Nephron progenitor cell (in vitro differentiated cells): ENCODE measurements at regions not wholly inside any gene's neighbourhood (a gene's known extent, or its start where the extent isn't known, plus 50 kb on each side); places are given as distances from the start of the nearest gene placed in this dataset.

ENCODE experiments used
- DNase-seq: peaks from one replicate; pipeline ENCODE4 v3.0.0; 2021
- H3K27ac Mint-ChIP-seq: 2 replicates; pipeline ENCODE4 v1.8.0; 2021; ENCODE audit warnings: mild to moderate bottlenecking, moderate library complexity, mixed read lengths
- H3K27me3 Mint-ChIP-seq: 2 replicates; pipeline ENCODE4 v1.8.0; 2021; ENCODE audit warnings: mild to moderate bottlenecking, low read depth, mixed read lengths; ENCODE audit not compliant: poor library complexity
- H3K36me3 Mint-ChIP-seq: 2 replicates; pipeline ENCODE4 v1.8.0; 2021; ENCODE audit warnings: low read depth, mixed read lengths
- H3K4me1 Mint-ChIP-seq: 2 replicates; pipeline ENCODE4 v1.8.0; 2021; ENCODE audit warnings: mixed read lengths
- H3K4me3 Mint-ChIP-seq: 2 replicates; pipeline ENCODE4 v1.8.0; 2021; ENCODE audit warnings: mild to moderate bottlenecking, moderate library complexity, mixed read lengths
- H3K9me3 Mint-ChIP-seq: 2 replicates; pipeline ENCODE4 v1.8.0; 2021; ENCODE audit warnings: mild to moderate bottlenecking, moderate library complexity, mixed read lengths
- CTCF ChIP-seq: fragments of 200-600 bp; sonication (generic); IDR thresholded peaks from 2 replicates; pipeline ENCODE4 v1.5.0; 2021; ENCODE audit warnings: antibody characterized with exemption

GRCh38 chr10:4355350-4355749 lies 470.7 kb upstream of the AKR1E2 start:
- H3K27ac Mint-ChIP-seq, result no peak overlapping the region
- H3K36me3 Mint-ChIP-seq, result no peaks in the 10 kb centered on the region
- peaks cover 8% of the 10 kb centered on the region for H3K27me3 Mint-ChIP-seq
- H3K4me3 Mint-ChIP-seq, result no peak overlapping the region
- H3K4me1 Mint-ChIP-seq, result peaks cover 50% of the 10 kb centered on the region
- TF ChIP-seq CTCF, result no peak
- DNase-seq, result no peak
- H3K9me3 Mint-ChIP-seq, result no peaks in the 10 kb centered on the region

- Mint-ChIP-seq H3K36me3 (no peaks in the 10 kb centered on the region), H3K4me1 (peaks cover 47% of the 10 kb centered on the region), H3K4me3 (no peak overlapping the region), H3K27ac (no peak overlapping the region), H3K9me3 (no peaks in the 10 kb centered on the region), H3K27me3 (peaks cover 8% of the 10 kb centered on the region)
- no peak for DNase-seq
- no peak for TF ChIP-seq CTCF
Measured at GRCh38 chr10:4354382-4354812, 471.6 kb upstream of the AKR1E2 start.

GRCh38 chr10:4353964-4354363 lies 472.0 kb upstream of the AKR1E2 start:
- Mint-ChIP-seq H3K4me1 (peaks cover 43% of the 10 kb centered on the region), H3K36me3 (no peaks in the 10 kb centered on the region), H3K27me3 (peaks cover 8% of the 10 kb centered on the region), H3K4me3 (no peak overlapping the region), H3K27ac (no peak overlapping the region), H3K9me3 (no peaks in the 10 kb centered on the region)
- no peak for DNase-seq
- no peak for TF ChIP-seq CTCF

- Mint-ChIP-seq H3K9me3 (no peaks in the 10 kb centered on the region), H3K4me1 (peaks cover 38% of the 10 kb centered on the region), H3K27ac (peak overlapping the region; percentile 96), H3K4me3 (no peak overlapping the region), H3K36me3 (no peaks in the 10 kb centered on the region), H3K27me3 (peaks cover 8% of the 10 kb centered on the region)
- TF ChIP-seq CTCF, result no peak
- DNase-seq, result no peak
Measured at GRCh38 chr10:4353059-4353655, 472.9 kb upstream of the AKR1E2 start.

- Mint-ChIP-seq H3K4me3 (no peak overlapping the region), H3K27ac (peak overlapping the region; percentile 96), H3K36me3 (no peaks in the 10 kb centered on the region), H3K4me1 (peaks cover 38% of the 10 kb centered on the region), H3K9me3 (no peaks in the 10 kb centered on the region), H3K27me3 (peaks cover 8% of the 10 kb centered on the region)
- TF ChIP-seq CTCF, result no peak
- no peak for DNase-seq
Measured at GRCh38 chr10:4352414-4352961, 473.5 kb upstream of the AKR1E2 start.
